ENCODE measurements at regions not wholly inside any gene's neighbourhood (a gene's known extent, or its start where the extent isn't known, plus 50 kb on each side); places are given as distances from the start of the nearest gene placed in this dataset.

DNA sequence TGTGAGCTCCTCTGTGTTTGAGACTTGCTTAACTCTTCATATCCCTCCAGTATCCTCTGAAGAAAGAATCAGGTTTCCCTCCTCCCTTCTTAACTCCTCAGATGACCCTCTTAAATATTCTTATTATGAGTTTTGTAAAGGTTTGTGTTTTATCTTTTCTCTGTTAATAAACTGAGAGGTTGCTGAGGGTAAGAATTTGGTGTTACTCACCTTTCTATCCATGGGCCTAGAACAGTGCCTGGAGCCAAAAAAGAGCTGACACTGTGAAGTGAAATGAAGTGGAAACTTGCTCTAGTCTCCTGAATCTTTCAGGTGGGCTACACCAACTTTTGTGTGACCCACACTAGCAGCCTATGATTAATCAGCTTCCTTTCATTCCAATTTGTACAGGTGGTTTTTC, 208.4 kb downstream of the CSNK1G3 start:
- Mint-ChIP-seq H3K36me3 (ENCODE audit: insufficient read depth, unreplicated experiment) (no peaks in the 10 kb centered on the region), H3K27ac (ENCODE audit: unreplicated experiment) (no peak overlapping the region), H3K9me3 (ENCODE audit: low read depth, unreplicated experiment) (no peaks in the 10 kb centered on the region), H3K4me3 (ENCODE audit: low read depth, unreplicated experiment) (no peak overlapping the region), H3K4me1 (ENCODE audit: low read depth, unreplicated experiment) (no peaks in the 10 kb centered on the region), H3K27me3 (ENCODE audit: unreplicated experiment) (no peaks in the 10 kb centered on the region)
- no peak for DNase-seq
- CTCF ChIA-PET = no interaction called here
- TF ChIP-seq, protein P1, sequence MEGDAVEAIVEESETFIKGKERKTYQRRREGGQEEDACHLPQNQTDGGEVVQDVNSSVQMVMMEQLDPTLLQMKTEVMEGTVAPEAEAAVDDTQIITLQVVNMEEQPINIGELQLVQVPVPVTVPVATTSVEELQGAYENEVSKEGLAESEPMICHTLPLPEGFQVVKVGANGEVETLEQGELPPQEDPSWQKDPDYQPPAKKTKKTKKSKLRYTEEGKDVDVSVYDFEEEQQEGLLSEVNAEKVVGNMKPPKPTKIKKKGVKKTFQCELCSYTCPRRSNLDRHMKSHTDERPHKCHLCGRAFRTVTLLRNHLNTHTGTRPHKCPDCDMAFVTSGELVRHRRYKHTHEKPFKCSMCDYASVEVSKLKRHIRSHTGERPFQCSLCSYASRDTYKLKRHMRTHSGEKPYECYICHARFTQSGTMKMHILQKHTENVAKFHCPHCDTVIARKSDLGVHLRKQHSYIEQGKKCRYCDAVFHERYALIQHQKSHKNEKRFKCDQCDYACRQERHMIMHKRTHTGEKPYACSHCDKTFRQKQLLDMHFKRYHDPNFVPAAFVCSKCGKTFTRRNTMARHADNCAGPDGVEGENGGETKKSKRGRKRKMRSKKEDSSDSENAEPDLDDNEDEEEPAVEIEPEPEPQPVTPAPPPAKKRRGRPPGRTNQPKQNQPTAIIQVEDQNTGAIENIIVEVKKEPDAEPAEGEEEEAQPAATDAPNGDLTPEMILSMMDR (IDR thresholded peaks at IDR 0.05; ENCODE audit: unreplicated experiment) = no peak
- intact Hi-C loops (cut with micrococcal nuclease; ENCODE audit: unreplicated experiment) = no loop called here
- BruUV-seq (replicated peaks) = no TSS peak

DNA sequence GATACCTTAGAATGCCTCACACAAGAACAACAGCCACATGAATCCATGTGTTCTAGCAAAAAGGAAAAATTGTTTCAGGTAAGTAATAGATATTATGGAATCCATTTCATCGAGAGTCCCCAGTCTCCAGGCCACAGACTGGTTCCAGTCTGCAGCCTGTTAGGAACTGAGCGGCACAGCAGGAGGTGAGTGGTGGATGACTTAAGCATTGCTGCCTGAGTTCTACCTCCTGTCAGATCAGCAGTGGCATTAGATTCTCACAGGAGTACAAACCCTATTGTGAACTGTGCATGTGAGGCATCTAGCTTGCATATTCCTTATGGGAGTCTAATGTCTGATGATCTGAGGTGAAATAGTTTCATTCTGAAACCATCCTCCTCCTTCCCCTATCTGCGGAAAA, 207.0 kb downstream of the CSNK1G3 start:
- CTCF ChIA-PET = no interaction called here
- H3K27ac Mint-ChIP-seq (ENCODE audit: unreplicated experiment) = no peak overlapping the region
- no TSS peak for BruUV-seq (replicated peaks)
- TF ChIP-seq, protein P1 (IDR thresholded peaks at IDR 0.05; ENCODE audit: unreplicated experiment) = no peak
- intact Hi-C loops (cut with micrococcal nuclease; ENCODE audit: unreplicated experiment) = no loop called here
- H3K4me3 Mint-ChIP-seq (ENCODE audit: low read depth, unreplicated experiment) = no peak overlapping the region
- H3K27me3 Mint-ChIP-seq (ENCODE audit: unreplicated experiment) = no peaks in the 10 kb centered on the region
- no peaks in the 10 kb centered on the region for H3K4me1 Mint-ChIP-seq (ENCODE audit: low read depth, unreplicated experiment)
- no peaks in the 10 kb centered on the region for H3K9me3 Mint-ChIP-seq (ENCODE audit: low read depth, unreplicated experiment)
- H3K36me3 Mint-ChIP-seq (ENCODE audit: insufficient read depth, unreplicated experiment) = no peaks in the 10 kb centered on the region
- DNase-seq = no peak

DNA sequence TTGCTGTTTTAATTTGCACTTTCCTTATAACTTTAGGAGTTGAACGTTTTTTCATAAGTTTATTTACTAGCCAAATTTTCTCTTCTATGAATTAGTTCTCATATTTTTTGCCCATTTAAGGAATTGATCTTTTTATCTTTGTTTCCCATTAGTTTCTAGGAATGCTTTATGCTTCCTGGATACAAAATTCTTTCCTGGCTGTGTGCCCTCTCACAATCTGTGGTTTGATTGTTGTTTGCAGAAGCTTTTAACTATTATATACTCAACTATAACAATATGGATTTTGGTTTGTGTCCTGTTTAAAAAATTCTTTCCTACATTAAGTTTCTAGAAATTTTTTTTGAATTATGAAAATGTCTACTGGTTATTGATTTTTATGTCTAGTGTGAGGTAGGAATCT, 206.3 kb downstream of the CSNK1G3 start:
- no peak overlapping the region for H3K27ac Mint-ChIP-seq (ENCODE audit: unreplicated experiment)
- intact Hi-C loops (cut with micrococcal nuclease; ENCODE audit: unreplicated experiment) = no loop called here
- H3K4me3 Mint-ChIP-seq (ENCODE audit: low read depth, unreplicated experiment) = no peak overlapping the region
- no peak for DNase-seq
- H3K27me3 Mint-ChIP-seq (ENCODE audit: unreplicated experiment) = no peaks in the 10 kb centered on the region
- no peaks in the 10 kb centered on the region for H3K4me1 Mint-ChIP-seq (ENCODE audit: low read depth, unreplicated experiment)
- TF ChIP-seq, protein P1 (IDR thresholded peaks at IDR 0.05; ENCODE audit: unreplicated experiment) = no peak
- no TSS peak for BruUV-seq (replicated peaks)
- H3K36me3 Mint-ChIP-seq (ENCODE audit: insufficient read depth, unreplicated experiment) = no peaks in the 10 kb centered on the region
- CTCF ChIA-PET = interaction anchor here (0.7 kb wide), 1 partner anchor 10 kb away, joined by 3 read pairs; no protein-coding TSS in a partner anchor
- no peaks in the 10 kb centered on the region for H3K9me3 Mint-ChIP-seq (ENCODE audit: low read depth, unreplicated experiment)

DNA sequence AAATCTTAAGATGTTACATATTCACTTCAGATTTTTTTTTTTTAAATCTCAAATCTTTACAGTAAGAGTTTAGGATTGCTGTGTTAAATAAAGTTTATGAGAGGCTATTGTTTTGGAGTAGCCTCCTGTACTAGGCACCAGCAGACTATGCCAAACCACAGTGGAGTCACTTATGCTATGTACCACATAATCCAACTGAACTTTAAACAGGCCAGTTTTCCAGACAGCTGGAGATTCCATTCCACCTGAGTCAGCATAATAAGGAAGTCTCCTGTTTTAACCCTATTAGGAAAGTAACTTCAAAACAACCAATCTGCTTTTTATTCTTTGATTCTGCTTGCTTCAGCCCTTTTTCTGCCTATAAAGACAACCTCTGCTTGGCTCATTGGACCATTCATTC, 205.2 kb downstream of the CSNK1G3 start:
- Mint-ChIP-seq H3K27me3 (ENCODE audit: unreplicated experiment) (no peaks in the 10 kb centered on the region), H3K4me1 (ENCODE audit: low read depth, unreplicated experiment) (no peaks in the 10 kb centered on the region), H3K9me3 (ENCODE audit: low read depth, unreplicated experiment) (no peaks in the 10 kb centered on the region), H3K4me3 (ENCODE audit: low read depth, unreplicated experiment) (no peak overlapping the region), H3K27ac (ENCODE audit: unreplicated experiment) (no peak overlapping the region), H3K36me3 (ENCODE audit: insufficient read depth, unreplicated experiment) (no peaks in the 10 kb centered on the region)
- no peak for DNase-seq
- TF ChIP-seq, protein P1 (IDR thresholded peaks at IDR 0.05; ENCODE audit: unreplicated experiment) = no peak
- CTCF ChIA-PET = no interaction called here
- BruUV-seq (replicated peaks) = no TSS peak
- intact Hi-C loops (cut with micrococcal nuclease; ENCODE audit: unreplicated experiment) = no loop called here

DNA sequence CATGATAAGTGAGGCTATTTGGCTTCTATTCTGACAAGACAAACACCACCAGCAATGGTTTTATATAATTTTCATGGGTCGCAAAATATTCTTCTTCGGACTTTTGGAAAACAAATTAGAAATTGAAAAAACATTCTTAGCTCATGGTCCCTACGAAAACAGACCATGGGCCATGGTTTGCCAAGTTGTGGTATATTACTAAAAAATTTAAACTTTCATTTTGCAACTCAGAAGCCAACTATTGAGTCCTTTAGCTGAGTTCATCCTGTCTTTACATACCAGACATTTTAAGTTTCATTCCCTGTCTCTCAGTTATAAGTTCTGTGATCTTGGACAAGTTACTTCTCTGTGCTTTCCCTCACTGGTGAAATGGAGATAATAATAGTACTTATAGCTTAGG, 198.1 kb downstream of the CSNK1G3 start:
- BruUV-seq (replicated peaks) = no TSS peak
- no peak for DNase-seq
- Mint-ChIP-seq H3K4me1 (ENCODE audit: low read depth, unreplicated experiment) (no peaks in the 10 kb centered on the region), H3K36me3 (ENCODE audit: insufficient read depth, unreplicated experiment) (no peaks in the 10 kb centered on the region), H3K9me3 (ENCODE audit: low read depth, unreplicated experiment) (peaks cover 7% of the 10 kb centered on the region), H3K27me3 (ENCODE audit: unreplicated experiment) (no peaks in the 10 kb centered on the region), H3K27ac (ENCODE audit: unreplicated experiment) (no peak overlapping the region), H3K4me3 (ENCODE audit: low read depth, unreplicated experiment) (no peak overlapping the region)
- intact Hi-C loops (cut with micrococcal nuclease; ENCODE audit: unreplicated experiment) = no loop called here
- TF ChIP-seq, protein P1 (IDR thresholded peaks at IDR 0.05; ENCODE audit: unreplicated experiment) = no peak
- CTCF ChIA-PET = no interaction called here
